ENCODE measurements at regions not wholly inside any gene's neighbourhood (a gene's known extent, or its start where the extent isn't known, plus 50 kb on each side); places are given as distances from the start of the nearest gene placed in this dataset.

GRCh38 chr5:13997514-13997913 is 53.0 kb upstream of the DNAH5 start:
- no peak for DNase-seq (ENCODE audit: low read depth, low spot score)
- in situ Hi-C loops (cut with HindIII; ENCODE audit: low pct_unique_long_range_greater_than_20kb, low sequenced_read_pairs): loop anchor here (25.0 kb wide), 1 partner anchor 290 kb away; no protein-coding TSS in a partner anchor

DNA sequence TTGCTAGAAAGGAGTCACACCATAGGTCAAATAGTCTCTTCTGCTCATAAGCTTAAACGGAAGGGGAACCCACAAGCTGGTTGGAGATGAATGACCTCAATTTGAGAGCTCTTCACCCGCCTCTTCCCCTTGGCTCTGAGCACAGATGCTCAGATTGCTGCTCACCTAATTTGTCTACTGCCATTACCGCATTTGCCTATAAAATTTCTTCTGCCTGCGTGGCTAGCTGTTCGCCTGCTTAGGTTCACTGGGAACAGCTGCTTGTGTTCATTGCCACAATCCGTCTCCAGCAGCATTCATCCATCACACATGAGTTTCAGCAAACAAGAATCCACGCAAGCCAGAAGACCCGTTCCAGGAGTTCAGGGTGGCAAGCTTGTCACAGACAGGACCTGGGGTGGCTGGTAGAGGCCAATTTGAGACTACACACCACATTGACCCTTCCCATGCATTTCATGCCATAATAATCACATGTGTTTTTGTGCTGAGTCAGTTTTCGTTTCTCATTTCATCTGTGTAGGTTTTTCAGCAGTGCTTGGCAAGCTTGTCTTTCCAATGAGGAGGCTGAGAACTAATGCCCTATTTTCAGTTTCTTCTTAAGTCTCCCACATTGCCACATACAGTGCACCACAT is 50.2 kb upstream of the DNAH5 start:
- in situ Hi-C loops (cut with HindIII; ENCODE audit: low pct_unique_long_range_greater_than_20kb, low sequenced_read_pairs): loop anchor here (25.0 kb wide), 1 partner anchor 293 kb away; no protein-coding TSS in a partner anchor
- DNase-seq (ENCODE audit: low read depth, low spot score): no peak

Measured in SK-MEL-5 (cell line).